ENCODE measurements at regions not wholly inside any gene's neighbourhood (a gene's known extent, or its start where the extent isn't known, plus 50 kb on each side); places are given as distances from the start of the nearest gene placed in this dataset.

GRCh38 chr18:47528343-47528742 lies 276.9 kb upstream of the SKOR2 start:
- H3K27ac ChIP-seq (ENCODE audit: low read length), result no peak overlapping the region
- H3K4me3 ChIP-seq (ENCODE audit: low read length), result no peak overlapping the region
- H3K9me3 ChIP-seq (ENCODE audit: insufficient read depth, low read length), result no peaks in the 10 kb centered on the region
- H3K4me1 ChIP-seq (ENCODE audit: low read length), result no peaks in the 10 kb centered on the region
- H2AFZ ChIP-seq (ENCODE audit: low read depth, low read length), result no peak overlapping the region
- no peaks in the 10 kb centered on the region for H3K36me3 ChIP-seq (replicated peaks; ENCODE audit: low read depth, low read length)
- H4K20me1 ChIP-seq (ENCODE audit: insufficient read depth, low read length), result no peaks in the 10 kb centered on the region
- no peak overlapping the region for H3K4me2 ChIP-seq (ENCODE audit: low read length)
- H3K79me2 ChIP-seq (ENCODE audit: low read length), result no peaks in the 10 kb centered on the region
- peaks cover 4% of the 10 kb centered on the region for H3K27me3 ChIP-seq (ENCODE audit: low read depth, low read length)
- no peak overlapping the region for H3K9ac ChIP-seq (ENCODE audit: low read length)
- no peak for TF ChIP-seq EZH2phosphoT487 (IDR thresholded peaks at IDR 0.05; ENCODE audit: low read depth)
- TF ChIP-seq CTCF (IDR thresholded peaks at IDR 0.05; ENCODE audit: low read depth, low read length), result no peak

GRCh38 chr18:47526147-47526546 lies 274.7 kb upstream of the SKOR2 start:
- H4K20me1 ChIP-seq (ENCODE audit: insufficient read depth, low read length), result no peaks in the 10 kb centered on the region
- H3K27ac ChIP-seq (ENCODE audit: low read length), result no peak overlapping the region
- H3K36me3 ChIP-seq (replicated peaks; ENCODE audit: low read depth, low read length), result no peaks in the 10 kb centered on the region
- H2AFZ ChIP-seq (ENCODE audit: low read depth, low read length), result no peak overlapping the region
- no peaks in the 10 kb centered on the region for H3K9me3 ChIP-seq (ENCODE audit: insufficient read depth, low read length)
- no peak overlapping the region for H3K4me2 ChIP-seq (ENCODE audit: low read length)
- H3K79me2 ChIP-seq (ENCODE audit: low read length), result no peaks in the 10 kb centered on the region
- TF ChIP-seq CTCF (IDR thresholded peaks at IDR 0.05; ENCODE audit: low read depth, low read length), result no peak
- no peak for TF ChIP-seq EZH2phosphoT487 (IDR thresholded peaks at IDR 0.05; ENCODE audit: low read depth)
- H3K9ac ChIP-seq (ENCODE audit: low read length), result no peak overlapping the region
- no peaks in the 10 kb centered on the region for H3K4me1 ChIP-seq (ENCODE audit: low read length)
- H3K27me3 ChIP-seq (ENCODE audit: low read depth, low read length), result no peaks in the 10 kb centered on the region; the same call in 1 of the 2 replicates
- H3K4me3 ChIP-seq (ENCODE audit: low read length), result no peak overlapping the region

GRCh38 chr18:47522359-47522758 lies 270.9 kb upstream of the SKOR2 start:
- no peak overlapping the region for H3K27ac ChIP-seq (ENCODE audit: low read length)
- no peaks in the 10 kb centered on the region for H3K79me2 ChIP-seq (ENCODE audit: low read length)
- TF ChIP-seq CTCF (IDR thresholded peaks at IDR 0.05; ENCODE audit: low read depth, low read length) (no peak), EZH2phosphoT487 (IDR thresholded peaks at IDR 0.05; ENCODE audit: low read depth) (no peak)

GRCh38 chr18:47520263-47520662 lies 268.8 kb upstream of the SKOR2 start:
- Histone ChIP-seq H3K4me2 (ENCODE audit: low read length) (no peak overlapping the region), H3K36me3 (replicated peaks; ENCODE audit: low read depth, low read length) (no peaks in the 10 kb centered on the region), H3K9ac (ENCODE audit: low read length) (no peak overlapping the region), H3K9me3 (ENCODE audit: insufficient read depth, low read length) (no peaks in the 10 kb centered on the region), H3K27me3 (ENCODE audit: low read depth, low read length) (peaks cover 15% of the 10 kb centered on the region), H2AFZ (ENCODE audit: low read depth, low read length) (no peak overlapping the region), H3K79me2 (ENCODE audit: low read length) (no peaks in the 10 kb centered on the region), H3K4me1 (ENCODE audit: low read length) (no peaks in the 10 kb centered on the region), H3K27ac (ENCODE audit: low read length) (no peak overlapping the region), H3K4me3 (ENCODE audit: low read length) (no peak overlapping the region), H4K20me1 (ENCODE audit: insufficient read depth, low read length) (no peaks in the 10 kb centered on the region)
- no peak for TF ChIP-seq CTCF (IDR thresholded peaks at IDR 0.05; ENCODE audit: low read depth, low read length)
- TF ChIP-seq EZH2phosphoT487 (IDR thresholded peaks at IDR 0.05; ENCODE audit: low read depth), result no peak

More at GRCh38 chr18:47522359-47522758, 270.9 kb upstream of the SKOR2 start:
- H3K4me3 ChIP-seq (ENCODE audit: low read length), result no peak overlapping the region
- H2AFZ ChIP-seq (ENCODE audit: low read depth, low read length), result no peak overlapping the region
- H3K9ac ChIP-seq (ENCODE audit: low read length), result no peak overlapping the region
- H3K9me3 ChIP-seq (ENCODE audit: insufficient read depth, low read length), result no peaks in the 10 kb centered on the region
- peaks cover 6% of the 10 kb centered on the region for H3K27me3 ChIP-seq (ENCODE audit: low read depth, low read length)
- H3K4me1 ChIP-seq (ENCODE audit: low read length), result no peaks in the 10 kb centered on the region
- H3K36me3 ChIP-seq (replicated peaks; ENCODE audit: low read depth, low read length), result no peaks in the 10 kb centered on the region
- H3K4me2 ChIP-seq (ENCODE audit: low read length), result no peak overlapping the region
- no peaks in the 10 kb centered on the region for H4K20me1 ChIP-seq (ENCODE audit: insufficient read depth, low read length)
